ENCODE measurements at regions not wholly inside any gene's neighbourhood (a gene's known extent, or its start where the extent isn't known, plus 50 kb on each side); places are given as distances from the start of the nearest gene placed in this dataset.
"Not testable (repeated sequence)": the region's sequence is repeated elsewhere in the genome, so short reads cannot be mapped to it uniquely, and the experiment has no call there.

- no peak for ATAC-seq
- Mint-ChIP-seq H3K4me3 (no peak overlapping the region), H3K27ac (no peak overlapping the region), H3K36me3 (ENCODE audit: low read depth) (no peaks in the 10 kb centered on the region), H3K27me3 (peaks cover 16% of the 10 kb centered on the region), H3K9me3 (peaks cover 7% of the 10 kb centered on the region), H3K4me1 (no peaks in the 10 kb centered on the region)
- DNase-seq, result no peak
These were observed 83.7 kb upstream of the TMED7 start for GRCh38 chr5:115709585-115709984.

GRCh38 chr5:115708819-115709477 lies 83.1 kb upstream of the TMED7 start:
- H3K4me3 Mint-ChIP-seq, result no peak overlapping the region
- H3K4me1 Mint-ChIP-seq, result no peaks in the 10 kb centered on the region
- H3K27ac Mint-ChIP-seq, result no peak overlapping the region
- ATAC-seq, result no peak
- H3K9me3 Mint-ChIP-seq, result peaks cover 7% of the 10 kb centered on the region
- no peak for DNase-seq
- no peaks in the 10 kb centered on the region for H3K36me3 Mint-ChIP-seq (ENCODE audit: low read depth)
- H3K27me3 Mint-ChIP-seq, result peaks cover 16% of the 10 kb centered on the region

- H3K27ac Mint-ChIP-seq, result no peak overlapping the region
- DNase-seq (no peak), ATAC-seq (no peak)
- peaks cover 5% of the 10 kb centered on the region for H3K27me3 Mint-ChIP-seq
- no peak overlapping the region for H3K4me3 Mint-ChIP-seq
- no peaks in the 10 kb centered on the region for H3K9me3 Mint-ChIP-seq
- H3K36me3 Mint-ChIP-seq (ENCODE audit: low read depth), result no peaks in the 10 kb centered on the region
- no peaks in the 10 kb centered on the region for H3K4me1 Mint-ChIP-seq
These were observed 77.7 kb upstream of the TMED7 start for GRCh38 chr5:115703514-115703913.

GRCh38 chr5:115702025-115702424 lies 76.2 kb upstream of the TMED7 start:
- Mint-ChIP-seq H3K27me3 (peaks cover 5% of the 10 kb centered on the region), H3K36me3 (ENCODE audit: low read depth) (no peaks in the 10 kb centered on the region), H3K4me3 (no peak overlapping the region), H3K27ac (no peak overlapping the region), H3K4me1 (no peaks in the 10 kb centered on the region), H3K9me3 (no peaks in the 10 kb centered on the region)
- no peak for DNase-seq
- no peak for ATAC-seq

GRCh38 chr5:115699967-115700366 lies 74.1 kb upstream of the TMED7 start:
- peaks cover 9% of the 10 kb centered on the region for H3K27me3 Mint-ChIP-seq
- no peaks in the 10 kb centered on the region for H3K36me3 Mint-ChIP-seq (ENCODE audit: low read depth)
- ATAC-seq, result no peak

GRCh38 chr5:115696141-115696650 lies 70.4 kb upstream of the TMED7 start:
- DNase-seq (no peak), ATAC-seq (no peak)
- Mint-ChIP-seq H3K27ac (no peak overlapping the region), H3K4me1 (no peaks in the 10 kb centered on the region), H3K9me3 (no peaks in the 10 kb centered on the region), H3K36me3 (ENCODE audit: low read depth) (no peaks in the 10 kb centered on the region), H3K27me3 (peaks cover 23% of the 10 kb centered on the region), H3K4me3 (no peak overlapping the region)

More at GRCh38 chr5:115699967-115700366, 74.1 kb upstream of the TMED7 start:
- no peak for DNase-seq
- Mint-ChIP-seq H3K4me3 (no peak overlapping the region), H3K9me3 (no peaks in the 10 kb centered on the region), H3K27ac (no peak overlapping the region), H3K4me1 (no peaks in the 10 kb centered on the region)

GRCh38 chr5:115695310-115695880 lies 69.6 kb upstream of the TMED7 start:
- Mint-ChIP-seq H3K27ac (no peak overlapping the region), H3K9me3 (no peaks in the 10 kb centered on the region), H3K27me3 (peaks cover 22% of the 10 kb centered on the region), H3K4me3 (no peak overlapping the region), H3K4me1 (no peaks in the 10 kb centered on the region), H3K36me3 (ENCODE audit: low read depth) (no peaks in the 10 kb centered on the region)
- ATAC-seq, result no peak
- no peak for DNase-seq

GRCh38 chr5:115691814-115692213 lies 66.0 kb upstream of the TMED7 start:
- not testable (repeated sequence) for ATAC-seq; H3K36me3 Mint-ChIP-seq (ENCODE audit: low read depth); DNase-seq; H3K9me3 Mint-ChIP-seq; H3K27ac Mint-ChIP-seq; H3K4me3 Mint-ChIP-seq; H3K4me1 Mint-ChIP-seq
- H3K27me3 Mint-ChIP-seq, result peaks cover 36% of the 10 kb centered on the region

GRCh38 chr5:115686738-115687074 lies 60.9 kb upstream of the TMED7 start:
- DNase-seq (no peak), ATAC-seq (no peak)
- Mint-ChIP-seq H3K4me1 (no peaks in the 10 kb centered on the region), H3K36me3 (ENCODE audit: low read depth) (no peaks in the 10 kb centered on the region), H3K9me3 (no peaks in the 10 kb centered on the region), H3K27me3 (peaks cover 29% of the 10 kb centered on the region), H3K27ac (no peak overlapping the region), H3K4me3 (no peak overlapping the region)

- H3K9me3 Mint-ChIP-seq, result no peaks in the 10 kb centered on the region
- no peak overlapping the region for H3K4me3 Mint-ChIP-seq
- H3K27me3 Mint-ChIP-seq, result peaks cover 27% of the 10 kb centered on the region
- no peaks in the 10 kb centered on the region for H3K4me1 Mint-ChIP-seq
- DNase-seq (no peak), ATAC-seq (no peak)
- H3K36me3 Mint-ChIP-seq (ENCODE audit: low read depth), result no peaks in the 10 kb centered on the region
- H3K27ac Mint-ChIP-seq, result no peak overlapping the region
These were observed 60.4 kb upstream of the TMED7 start for GRCh38 chr5:115686051-115686737.

GRCh38 chr5:115685490-115685889 lies 59.7 kb upstream of the TMED7 start:
- Mint-ChIP-seq H3K27me3 (peaks cover 26% of the 10 kb centered on the region), H3K27ac (no peak overlapping the region), H3K4me3 (no peak overlapping the region), H3K9me3 (no peaks in the 10 kb centered on the region), H3K36me3 (ENCODE audit: low read depth) (no peaks in the 10 kb centered on the region), H3K4me1 (no peaks in the 10 kb centered on the region)
- ATAC-seq (no peak), DNase-seq (no peak)

- ATAC-seq, result no peak
- no peak for DNase-seq
These were observed 58.7 kb upstream of the TMED7 start for GRCh38 chr5:115684513-115685037.

GRCh38 chr5:115683081-115683480 lies 57.2 kb upstream of the TMED7 start:
- Mint-ChIP-seq H3K4me3 (no peak overlapping the region), H3K27me3 (peaks cover 20% of the 10 kb centered on the region), H3K36me3 (ENCODE audit: low read depth) (no peaks in the 10 kb centered on the region), H3K9me3 (no peaks in the 10 kb centered on the region), H3K27ac (no peak overlapping the region), H3K4me1 (no peaks in the 10 kb centered on the region)
- DNase-seq, result no peak
- no peak for ATAC-seq

More at GRCh38 chr5:115684513-115685037, 58.7 kb upstream of the TMED7 start:
- H3K4me3 Mint-ChIP-seq, result no peak overlapping the region
- no peaks in the 10 kb centered on the region for H3K36me3 Mint-ChIP-seq (ENCODE audit: low read depth)
- no peaks in the 10 kb centered on the region for H3K9me3 Mint-ChIP-seq
- no peak overlapping the region for H3K27ac Mint-ChIP-seq
- H3K27me3 Mint-ChIP-seq, result peaks cover 26% of the 10 kb centered on the region
- H3K4me1 Mint-ChIP-seq, result no peaks in the 10 kb centered on the region

Data from activated naive CD8-positive, alpha-beta T cell treated with anti-CD3 and anti-CD28 coated beads, Interleukin-2, amount 50 U/mL, for 24 hours (primary cell).